ENCODE measurements at regions not wholly inside any gene's neighbourhood (a gene's known extent, or its start where the extent isn't known, plus 50 kb on each side); places are given as distances from the start of the nearest gene placed in this dataset.

DNA sequence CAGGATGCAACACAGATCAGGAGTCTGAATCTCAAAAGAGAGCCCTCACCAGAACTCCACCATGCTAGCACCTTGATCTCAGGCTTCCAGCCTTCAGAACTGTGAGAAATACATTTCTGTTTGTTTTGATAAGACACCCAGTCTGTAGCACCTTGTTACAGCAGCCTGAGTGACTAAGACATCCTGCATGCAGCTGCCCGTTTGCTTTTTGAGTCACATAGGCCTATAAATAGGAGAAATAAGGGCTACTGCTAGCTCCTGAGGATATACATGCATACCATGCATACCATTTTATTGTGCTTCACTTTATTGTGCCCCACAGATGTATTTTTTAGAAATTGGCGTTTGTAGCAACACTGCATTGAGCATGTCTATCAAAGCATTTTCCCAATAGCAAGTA lies 337.8 kb downstream of the CDH2 start:
- H3K36me3 Mint-ChIP-seq (ENCODE audit: insufficient read depth in 1 of 3, low read depth in 3 of 3): no peaks in the 10 kb centered on the region
- Histone ChIP-seq H3T11ph (ENCODE audit: low read length) (no peak overlapping the region), H2AFZ (ENCODE audit: low read length) (no peak overlapping the region), H3K4me1 (ENCODE audit: insufficient read depth, low read length) (no peaks in the 10 kb centered on the region), H3K9me3 (ENCODE audit: control insufficient read depth, low read depth, low read length) (no peaks in the 10 kb centered on the region), H3K79me1 (ENCODE audit: insufficient read depth, low read depth, low read length, poor library complexity, severe bottlenecking) (no peaks in the 10 kb centered on the region), H4K91ac (ENCODE audit: insufficient read length, low read depth, low read length) (no peak overlapping the region), H2BK20ac (ENCODE audit: low read depth, low read length, poor library complexity, severe bottlenecking) (no peak overlapping the region), H3K27me3 (ENCODE audit: insufficient read depth, low read length) (no peaks in the 10 kb centered on the region), H2BK120ac (ENCODE audit: low read depth, low read length, poor library complexity, severe bottlenecking) (no peak overlapping the region), H2BK15ac (ENCODE audit: low read depth, low read length) (no peak overlapping the region), H2AK5ac (ENCODE audit: insufficient read length, low read length) (no peak overlapping the region), H4K8ac (replicated peaks; ENCODE audit: insufficient read length, low read depth, low read length) (no peak overlapping the region), H3K14ac (ENCODE audit: insufficient read depth, low read length) (no peak overlapping the region), H3K23me2 (ENCODE audit: insufficient read length, low read depth, low read length, poor library complexity, severe bottlenecking) (no peaks in the 10 kb centered on the region), H3K9ac (ENCODE audit: extremely low read depth, insufficient read length, low read length) (no peak overlapping the region), H3K23ac (ENCODE audit: insufficient read length, low read depth, low read length) (no peak overlapping the region), H2BK5ac (ENCODE audit: insufficient read length, low read length) (no peak overlapping the region), H3K79me2 (ENCODE audit: insufficient read depth, low read length) (no peaks in the 10 kb centered on the region), H3K18ac (ENCODE audit: insufficient read length, low read depth, low read length) (peak overlapping the region; percentile 17), H3K4me2 (ENCODE audit: insufficient read depth, insufficient read length, low read length) (no peak overlapping the region), H3K56ac (ENCODE audit: insufficient read length, low read depth, low read length) (no peak overlapping the region), H3K4ac (ENCODE audit: low read depth, low read length) (no peak overlapping the region), H2BK12ac (ENCODE audit: insufficient read length, low read depth, low read length) (no peak overlapping the region), H3K27ac (ENCODE audit: insufficient read length, low read depth, low read length) (no peak overlapping the region), H4K20me1 (ENCODE audit: control insufficient read depth, insufficient read depth, insufficient read length) (no peaks in the 10 kb centered on the region), H4K5ac (ENCODE audit: insufficient read length, low read depth, low read length) (no peak overlapping the region)
- TF ChIP-seq, protein P1, sequence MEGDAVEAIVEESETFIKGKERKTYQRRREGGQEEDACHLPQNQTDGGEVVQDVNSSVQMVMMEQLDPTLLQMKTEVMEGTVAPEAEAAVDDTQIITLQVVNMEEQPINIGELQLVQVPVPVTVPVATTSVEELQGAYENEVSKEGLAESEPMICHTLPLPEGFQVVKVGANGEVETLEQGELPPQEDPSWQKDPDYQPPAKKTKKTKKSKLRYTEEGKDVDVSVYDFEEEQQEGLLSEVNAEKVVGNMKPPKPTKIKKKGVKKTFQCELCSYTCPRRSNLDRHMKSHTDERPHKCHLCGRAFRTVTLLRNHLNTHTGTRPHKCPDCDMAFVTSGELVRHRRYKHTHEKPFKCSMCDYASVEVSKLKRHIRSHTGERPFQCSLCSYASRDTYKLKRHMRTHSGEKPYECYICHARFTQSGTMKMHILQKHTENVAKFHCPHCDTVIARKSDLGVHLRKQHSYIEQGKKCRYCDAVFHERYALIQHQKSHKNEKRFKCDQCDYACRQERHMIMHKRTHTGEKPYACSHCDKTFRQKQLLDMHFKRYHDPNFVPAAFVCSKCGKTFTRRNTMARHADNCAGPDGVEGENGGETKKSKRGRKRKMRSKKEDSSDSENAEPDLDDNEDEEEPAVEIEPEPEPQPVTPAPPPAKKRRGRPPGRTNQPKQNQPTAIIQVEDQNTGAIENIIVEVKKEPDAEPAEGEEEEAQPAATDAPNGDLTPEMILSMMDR (conservative IDR thresholded peaks at IDR 0.05): no peak
- no peak overlapping the region for H3K4me3 Mint-ChIP-seq
- H3K27ac Mint-ChIP-seq: no peak overlapping the region
- no CpG with 5 or more reads among the region's 2 CpGs for WGBS (ENCODE audit: extremely low coverage, insufficient read length, low lambda C conversion rate)
- DNase-seq: no peak
- no peaks in the 10 kb centered on the region for H3K27me3 Mint-ChIP-seq (ENCODE audit: low read depth)
- H3K4me1 Mint-ChIP-seq: peaks cover 0 to 4% of the 10 kb centered on the region in 2 experiments; a peak in 1 of 4 replicates
- no peaks in the 10 kb centered on the region for H3K9me3 Mint-ChIP-seq
